SK-N-SH (cell line): ENCODE measurements at regions not wholly inside any gene's neighbourhood (a gene's known extent, or its start where the extent isn't known, plus 50 kb on each side); places are given as distances from the start of the nearest gene placed in this dataset.

Source experiments
- CTCF ChIA-PET: fragments of 300-600, 350-600 bp; formaldehyde crosslinking; extraction: SDS; loops from one replicate; lab custom pipeline; 2021; lab: Yijun Ruan, JAX
- POLR2A ChIA-PET: fragments of 350-600 bp; sonication (Branson Sonifier 250); formaldehyde crosslinking; extraction: SDS; loops from one replicate; lab custom pipeline; 2020; ENCODE audit warnings: antibody characterized with exemption, inconsistent platforms; lab: Yijun Ruan, JAX
- DNase-seq: peaks from one replicate; pipeline ENCODE4 v3.0.0; 2012
- H2AFZ ChIP-seq: fragments of 200-600 bp; sonication (generic); 2 replicates; pipeline ENCODE4 v1.8.1; 2016; ENCODE audit warnings: antibody characterized with exemption, mild to moderate bottlenecking, low read depth
- H3F3A ChIP-seq: fragments of 200-600 bp; sonication (generic); replicated peaks from 2 replicates; pipeline ENCODE3; 2016; ENCODE audit warnings: antibody characterized with exemption, mild to moderate bottlenecking; ENCODE audit not compliant: insufficient read depth
- H3K27ac ChIP-seq, 2 experiments: fragments of 200-500 bp in 1 of 2; fragments of 200-600 bp in 1 of 2; sonication (Bioruptor generic) in 1 of 2; sonication (generic), shearing (Covaris generic) in 1 of 2; 2 replicates each; pipeline versions ENCODE4 v1.5.1 to v1.6.1; 2014 to 2016; ENCODE audit warnings: low read depth in 2 of 2, inconsistent platforms in 1 of 2, low read length in 1 of 2, mild to moderate bottlenecking in 1 of 2, mixed read lengths in 1 of 2
- H3K27me3 ChIP-seq: fragments of 200-600 bp; sonication (generic), shearing (Covaris generic); 2 replicates; pipeline ENCODE4 v1.6.1; 2016; ENCODE audit warnings: mixed run types; ENCODE audit not compliant: insufficient read depth
- H3K36me3 ChIP-seq, 2 experiments: fragments of 200-500 bp in 1 of 2; fragments of 200-600 bp in 1 of 2; sonication (Bioruptor generic) in 1 of 2; sonication (generic) in 1 of 2; replicated peaks in 1 of 2; 2 replicates each; pipeline versions ENCODE3 to v1.5.1; 2014 to 2016; ENCODE audit warnings: low read length in 1 of 2, mild to moderate bottlenecking in 1 of 2; ENCODE audit not compliant: insufficient read depth in 2 of 2, control insufficient read depth in 1 of 2
- H3K4me1 ChIP-seq, 2 experiments: fragments of 200-500 bp in 1 of 2; fragments of 200-600 bp in 1 of 2; sonication (Bioruptor generic) in 1 of 2; sonication (generic), shearing (Covaris generic) in 1 of 2; 2 replicates each; pipeline versions ENCODE4 v1.5.1 to v1.6.1; 2014 to 2016; ENCODE audit warnings: low read depth in 1 of 2, low read length in 1 of 2, mixed run types in 1 of 2; ENCODE audit not compliant: insufficient read depth in 2 of 2, control insufficient read depth in 1 of 2
- H3K4me2 ChIP-seq: fragments of 200-600 bp; sonication (generic), shearing (Covaris generic); 2 replicates; pipeline ENCODE4 v1.6.1; 2017; ENCODE audit warnings: mixed run types
- H3K4me3 ChIP-seq, 2 experiments: fragments of 200-500 bp in 1 of 2; fragments of 200-600 bp in 1 of 2; sonication (Bioruptor generic) in 1 of 2; sonication (generic), shearing (Covaris generic) in 1 of 2; 2 replicates each; pipeline versions ENCODE4 v1.5.1 to v1.8.1; 2014 to 2016; ENCODE audit warnings: low read depth in 2 of 2, inconsistent platforms in 1 of 2, low read length in 1 of 2, mild to moderate bottlenecking in 1 of 2, mixed read lengths in 1 of 2, moderate library complexity in 1 of 2
- H3K79me2 ChIP-seq: fragments of 200-600 bp; sonication (generic); 2 replicates; pipeline ENCODE4 v1.8.1; 2017; ENCODE audit warnings: mild to moderate bottlenecking; ENCODE audit not compliant: insufficient read depth
- H3K9ac ChIP-seq: fragments of 200-600 bp; sonication (generic); 2 replicates; pipeline ENCODE4 v1.6.1; 2017; ENCODE audit warnings: mixed run types
- H3K9me2 ChIP-seq: fragments of 200-600 bp; sonication (generic); 2 replicates; pipeline ENCODE4 v1.6.1; 2017; ENCODE audit warnings: mixed run types
- H3K9me3 ChIP-seq: fragments of 200-600 bp; sonication (generic); 2 replicates; pipeline ENCODE4 v1.6.1; 2017; ENCODE audit warnings: mixed run types, mild to moderate bottlenecking, moderate library complexity
- H4K20me1 ChIP-seq: fragments of 200-600 bp; sonication (generic); 2 replicates; pipeline ENCODE4 v1.6.1; 2017; ENCODE audit warnings: mild to moderate bottlenecking, mixed run types; ENCODE audit not compliant: insufficient read depth
- CHD2 ChIP-seq: fragments of 150-350 bp; IDR thresholded peaks from 2 replicates; pipeline ENCODE4 v1.6.1; 2018; ENCODE audit warnings: low read length; ENCODE audit not compliant: partially characterized antibody
- CTCF ChIP-seq: fragments of 200-600 bp; sonication (generic); IDR thresholded peaks from 2 replicates; pipeline ENCODE4 v1.6.1; 2017; ENCODE audit warnings: antibody characterized with exemption, mild to moderate bottlenecking, moderate library complexity
- EP300 ChIP-seq, 2 experiments: IDR thresholded peaks; 2 replicates each; pipeline versions ENCODE4 v1.4.0 to v1.6.1; 2012; ENCODE audit warnings: borderline replicate concordance in 1 of 2, low read depth in 1 of 2, low read length in 1 of 2
- GABPA ChIP-seq: IDR thresholded peaks from 2 replicates; pipeline ENCODE4 v1.4.0; 2012; ENCODE audit warnings: low read depth, mild to moderate bottlenecking
- GATA2 ChIP-seq: sonication (generic); formaldehyde crosslinking; IDR thresholded peaks from 2 replicates; pipeline ENCODE4 v1.5.0; 2020; ENCODE audit warnings: mild to moderate bottlenecking, missing genetic modification reagents
- IRF3 ChIP-seq: fragments of 150-350 bp; IDR thresholded peaks from 2 replicates; pipeline ENCODE4 v1.6.1; 2016; ENCODE audit warnings: mild to moderate bottlenecking, low read depth, low read length
- MEF2A ChIP-seq: IDR thresholded peaks from 2 replicates; pipeline ENCODE4 v1.4.0; 2012; ENCODE audit warnings: low read depth, borderline replicate concordance
- RAD21 ChIP-seq: IDR thresholded peaks from 2 replicates; pipeline ENCODE4 v1.6.1; 2012; ENCODE audit warnings: mild to moderate bottlenecking, low read length
- RXRA ChIP-seq: IDR thresholded peaks from 2 replicates; pipeline ENCODE4 v1.4.0; 2012; ENCODE audit warnings: low read depth, mild to moderate bottlenecking, borderline replicate concordance
- SMC3 ChIP-seq: IDR thresholded peaks from 2 replicates; pipeline ENCODE4 v1.6.1; 2012; ENCODE audit warnings: low read depth, low read length, improper control_type of control experiment
- TAF1 ChIP-seq: IDR thresholded peaks from 2 replicates; pipeline ENCODE4 v1.6.1; 2012; ENCODE audit warnings: low read depth, mild to moderate bottlenecking, low read length, moderate library complexity, borderline replicate concordance
- YY1 ChIP-seq: IDR thresholded peaks from 2 replicates; pipeline ENCODE4 v1.4.0; 2012; ENCODE audit warnings: low read depth, mild to moderate bottlenecking
- WGBS: methylation state at CpG from one replicate; pipeline ENCODE4 v1.1.6; 2017; ENCODE audit warnings: low lambda C conversion rate; 5-methylcytosine and 5-hydroxymethylcytosine counted together
- TF ChIP-seq, protein P1 (sequence below): IDR thresholded peaks from 2 replicates; pipeline ENCODE4 v1.4.0; 2012; ENCODE audit warnings: low read depth, borderline replicate concordance

DNA sequence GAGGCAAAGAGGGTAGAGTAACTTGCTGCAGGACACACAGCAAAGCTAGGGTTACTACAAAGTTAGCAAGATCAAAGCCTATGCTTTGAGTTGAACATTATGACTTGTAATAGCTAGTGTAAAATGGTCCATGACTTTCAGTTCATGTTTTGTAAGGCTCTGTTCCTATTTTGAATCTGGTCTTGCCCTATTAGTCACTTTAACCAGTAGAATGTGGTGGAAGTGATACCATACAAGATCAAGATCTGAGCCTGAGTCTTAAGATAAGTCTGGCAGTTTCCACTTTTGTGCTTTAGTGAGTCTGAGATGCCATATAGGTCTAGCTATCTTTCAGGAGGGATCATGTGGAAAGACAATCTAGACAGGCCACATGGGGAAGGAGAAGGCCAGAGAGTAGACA lies 282.1 kb upstream of the BRINP3 start (continued):
- TF ChIP-seq, protein P1, sequence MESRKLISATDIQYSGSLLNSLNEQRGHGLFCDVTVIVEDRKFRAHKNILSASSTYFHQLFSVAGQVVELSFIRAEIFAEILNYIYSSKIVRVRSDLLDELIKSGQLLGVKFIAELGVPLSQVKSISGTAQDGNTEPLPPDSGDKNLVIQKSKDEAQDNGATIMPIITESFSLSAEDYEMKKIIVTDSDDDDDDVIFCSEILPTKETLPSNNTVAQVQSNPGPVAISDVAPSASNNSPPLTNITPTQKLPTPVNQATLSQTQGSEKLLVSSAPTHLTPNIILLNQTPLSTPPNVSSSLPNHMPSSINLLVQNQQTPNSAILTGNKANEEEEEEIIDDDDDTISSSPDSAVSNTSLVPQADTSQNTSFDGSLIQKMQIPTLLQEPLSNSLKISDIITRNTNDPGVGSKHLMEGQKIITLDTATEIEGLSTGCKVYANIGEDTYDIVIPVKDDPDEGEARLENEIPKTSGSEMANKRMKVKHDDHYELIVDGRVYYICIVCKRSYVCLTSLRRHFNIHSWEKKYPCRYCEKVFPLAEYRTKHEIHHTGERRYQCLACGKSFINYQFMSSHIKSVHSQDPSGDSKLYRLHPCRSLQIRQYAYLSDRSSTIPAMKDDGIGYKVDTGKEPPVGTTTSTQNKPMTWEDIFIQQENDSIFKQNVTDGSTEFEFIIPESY: no peak
- TF ChIP-seq CTCF (no peak), MEF2A (no peak)
- TF ChIP-seq, all 33 proteins: peak for 0

DNA sequence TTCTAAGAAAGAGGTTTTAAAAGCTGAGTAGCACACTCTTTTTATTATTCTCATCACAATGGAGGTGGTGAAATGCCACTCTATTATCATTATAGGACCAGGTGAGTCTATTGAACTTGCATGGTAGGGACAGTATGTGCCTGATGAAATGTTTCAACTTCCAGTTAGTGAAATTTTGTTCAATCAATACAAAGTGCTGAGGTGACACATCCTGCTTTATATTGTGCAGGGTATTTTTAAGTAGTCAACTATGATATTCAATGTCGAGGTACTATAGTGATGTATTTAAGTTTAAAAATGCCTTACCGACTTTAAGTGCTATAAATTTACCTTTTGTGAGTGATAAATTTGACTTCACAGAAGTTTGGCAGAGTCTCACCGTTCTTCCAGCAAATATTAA lies 284.7 kb upstream of the BRINP3 start:
- Histone ChIP-seq H3K27me3 (no peaks in the 10 kb centered on the region), H3K27ac (no peak overlapping the region), H3F3A (no peaks in the 10 kb centered on the region), H3K4me2 (no peak overlapping the region), H3K4me1 (no peaks in the 10 kb centered on the region), H3K9me3 (no peaks in the 10 kb centered on the region), H3K4me3 (no peak overlapping the region), H3K36me3 (no peaks in the 10 kb centered on the region), H3K79me2 (no peaks in the 10 kb centered on the region), H3K9ac (no peak overlapping the region), H3K9me2 (no peaks in the 10 kb centered on the region), H4K20me1 (no peaks in the 10 kb centered on the region), H2AFZ (no peak overlapping the region)
- ChIA-PET POLR2A (no interaction called here), CTCF (no interaction called here)
- TF ChIP-seq EP300 (IDR thresholded peaks at IDR 0.05; ENCODE audit: borderline replicate concordance in 1 of 2, low read depth in 1 of 2, low read length in 1 of 2): no peak
- no peak for DNase-seq
- 9% methylated on average over 3 of the region's 3 CpGs for WGBS

DNA sequence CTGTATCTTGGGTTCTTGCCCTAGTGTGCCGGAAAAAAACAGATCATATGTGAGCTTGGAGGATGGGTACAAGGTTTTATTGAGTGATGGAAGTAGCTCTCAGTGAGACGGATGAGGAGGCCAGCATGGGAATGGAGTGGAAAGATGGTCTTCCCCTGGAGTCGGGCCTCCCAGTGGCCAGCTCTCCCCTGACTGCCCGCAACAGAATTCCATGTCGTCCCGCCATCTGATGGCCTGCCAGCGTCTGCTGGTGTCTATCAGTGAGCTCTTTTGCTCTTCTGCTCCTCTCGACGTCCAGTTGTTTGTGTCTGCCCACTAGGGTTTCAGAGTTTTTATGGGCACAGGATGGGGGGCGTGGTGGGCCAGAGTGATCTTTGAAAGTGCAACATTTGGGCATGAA lies 315.2 kb upstream of the BRINP3 start:
- H2AFZ ChIP-seq: no peak overlapping the region
- H3K27me3 ChIP-seq: no peaks in the 10 kb centered on the region
- no peaks in the 10 kb centered on the region for H3K9me3 ChIP-seq
- H4K20me1 ChIP-seq: no peaks in the 10 kb centered on the region
- H3K4me1 ChIP-seq: no peaks in the 10 kb centered on the region
- H3K36me3 ChIP-seq: no peaks in the 10 kb centered on the region
- no peak for TF ChIP-seq TAF1
- no peaks in the 10 kb centered on the region for H3K9me2 ChIP-seq
- WGBS: 15% methylated on average over 10 of the region's 10 CpGs
- POLR2A ChIA-PET: no interaction called here
- no peak for DNase-seq
- H3K4me2 ChIP-seq: no peak overlapping the region
- no peak overlapping the region for H3K4me3 ChIP-seq
- no peaks in the 10 kb centered on the region for H3K79me2 ChIP-seq
- no peaks in the 10 kb centered on the region for H3F3A ChIP-seq
- no peak overlapping the region for H3K27ac ChIP-seq
- no peak overlapping the region for H3K9ac ChIP-seq
- CTCF ChIA-PET: interaction anchor here (0.7 kb wide), 1 partner anchor 18 kb away, joined by 3 read pairs; no protein-coding TSS in a partner anchor

GRCh38 chr1:190807629-190808028 lies 330.0 kb upstream of the BRINP3 start:
- WGBS: 0% methylated on average over 1 of the region's 1 CpG
- ChIA-PET POLR2A (no interaction called here), CTCF (no interaction called here)
- TF ChIP-seq SMC3 (no peak), CHD2 (no peak), YY1 (no peak), IRF3 (no peak), GABPA (no peak), TAF1 (no peak), GATA2 (CRISPR knock-in tag) (no peak), RXRA (no peak), RAD21 (no peak)
- TF ChIP-seq, protein P1: no peak

More at GRCh38 chr1:190807629-190808028, 330.0 kb upstream of the BRINP3 start:
- H3K9ac ChIP-seq: no peak overlapping the region
- H3K27ac ChIP-seq: no peak overlapping the region
- DNase-seq: no peak
- no peaks in the 10 kb centered on the region for H4K20me1 ChIP-seq
- H3K9me3 ChIP-seq: no peaks in the 10 kb centered on the region
- no peaks in the 10 kb centered on the region; the same call in 1 of the 2 replicates for H3K27me3 ChIP-seq
- no peaks in the 10 kb centered on the region; the same call in 1 of the 2 replicates for H3K9me2 ChIP-seq
- no peaks in the 10 kb centered on the region for H3K4me1 ChIP-seq
- H3K36me3 ChIP-seq: no peaks in the 10 kb centered on the region
- no peak overlapping the region for H3K4me3 ChIP-seq
- H2AFZ ChIP-seq: no peak overlapping the region
- H3F3A ChIP-seq: no peaks in the 10 kb centered on the region
- no peaks in the 10 kb centered on the region for H3K79me2 ChIP-seq
- no peak overlapping the region for H3K4me2 ChIP-seq
